GM18868 (cell line): ENCODE measurements at regions not wholly inside any gene's neighbourhood (a gene's known extent, or its start where the extent isn't known, plus 50 kb on each side); places are given as distances from the start of the nearest gene placed in this dataset.
"Not testable (repeated sequence)": the region's sequence is repeated elsewhere in the genome, so short reads cannot be mapped to it uniquely, and the experiment has no call there.

ENCODE experiments used
- ATAC-seq: cut with Tn5 transposase; IDR thresholded peaks from one replicate; pipeline ENCODE4 v1.9.1; 2021; ENCODE audit warnings: mild to moderate bottlenecking, moderate library complexity; ENCODE audit not compliant: unreplicated experiment

DNA sequence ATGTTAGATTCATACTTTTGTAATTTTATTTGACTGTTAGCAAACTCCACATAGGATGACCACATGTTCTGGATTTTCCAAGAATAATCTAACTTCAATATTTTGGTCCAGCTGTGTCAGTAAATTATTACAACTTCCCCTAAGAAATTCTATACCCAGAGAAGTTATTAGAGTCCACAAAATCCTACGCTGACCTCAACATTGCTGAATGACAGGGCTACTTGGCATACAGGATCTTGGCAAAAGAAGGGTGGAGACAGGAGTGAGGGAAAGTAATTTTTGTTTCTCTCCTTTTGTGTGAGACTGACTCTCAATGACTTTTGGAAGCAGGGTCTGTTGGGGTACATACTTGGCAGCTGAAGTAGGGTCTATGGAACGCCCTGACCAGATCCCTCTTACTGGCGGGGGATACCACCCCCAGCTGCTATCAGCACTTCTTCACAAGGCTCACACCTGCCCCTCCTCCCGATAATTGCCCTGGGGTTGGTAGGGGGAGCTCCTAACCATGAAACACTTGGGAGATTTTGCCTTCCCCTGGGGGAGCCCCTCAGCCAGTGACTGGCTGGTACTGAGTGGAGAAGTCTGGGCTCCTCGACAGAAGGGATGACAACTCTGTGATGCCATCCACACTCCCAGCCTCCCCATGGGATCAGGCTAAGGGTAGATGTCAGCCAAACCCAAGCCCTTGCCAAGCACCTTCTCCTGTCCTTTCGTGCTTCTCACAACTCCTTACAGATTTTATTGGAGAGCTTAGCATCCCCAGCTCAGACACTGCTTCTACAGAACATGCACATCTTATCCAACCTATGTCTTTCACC is 110.6 kb upstream of the FHL2 start:
- no peak for ATAC-seq

DNA sequence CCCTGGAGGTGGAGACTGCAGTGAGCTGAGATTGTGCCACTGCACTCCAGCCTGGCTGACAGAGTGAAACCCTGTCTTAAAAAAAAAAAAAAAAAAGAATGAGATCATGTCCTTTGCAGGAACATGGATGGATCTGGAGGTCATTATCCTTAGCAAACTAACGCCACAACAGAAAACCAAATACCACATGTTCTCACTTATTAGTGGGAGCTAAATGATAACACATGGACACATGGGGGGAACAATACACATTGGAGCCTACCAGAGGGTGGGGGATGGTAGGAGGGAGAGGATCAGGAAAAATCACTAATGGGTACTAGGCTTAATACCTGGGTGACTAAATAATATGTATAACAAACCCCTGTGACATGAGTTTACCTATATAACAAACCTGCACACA is 108.0 kb upstream of the FHL2 start:
- not testable (repeated sequence) for ATAC-seq

DNA sequence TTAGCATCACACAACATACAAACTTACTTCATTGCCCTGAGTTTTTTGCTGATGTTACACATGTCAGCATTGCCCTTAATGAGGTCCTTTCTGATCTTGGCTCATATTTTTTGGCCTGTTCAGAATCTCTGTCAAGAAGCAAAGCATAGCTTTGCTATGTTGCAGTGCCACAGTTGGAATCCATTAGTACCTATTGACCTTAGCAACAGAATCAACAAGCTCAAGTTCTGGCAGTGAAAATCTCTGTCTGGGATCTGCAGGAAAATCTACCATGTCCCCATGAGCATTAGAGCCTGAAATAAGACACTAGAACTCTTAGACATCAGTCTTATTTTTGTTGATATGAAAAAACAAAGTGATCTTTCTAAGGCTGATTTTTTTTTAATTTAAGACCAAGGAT is 105.6 kb upstream of the FHL2 start:
- no peak for ATAC-seq

DNA sequence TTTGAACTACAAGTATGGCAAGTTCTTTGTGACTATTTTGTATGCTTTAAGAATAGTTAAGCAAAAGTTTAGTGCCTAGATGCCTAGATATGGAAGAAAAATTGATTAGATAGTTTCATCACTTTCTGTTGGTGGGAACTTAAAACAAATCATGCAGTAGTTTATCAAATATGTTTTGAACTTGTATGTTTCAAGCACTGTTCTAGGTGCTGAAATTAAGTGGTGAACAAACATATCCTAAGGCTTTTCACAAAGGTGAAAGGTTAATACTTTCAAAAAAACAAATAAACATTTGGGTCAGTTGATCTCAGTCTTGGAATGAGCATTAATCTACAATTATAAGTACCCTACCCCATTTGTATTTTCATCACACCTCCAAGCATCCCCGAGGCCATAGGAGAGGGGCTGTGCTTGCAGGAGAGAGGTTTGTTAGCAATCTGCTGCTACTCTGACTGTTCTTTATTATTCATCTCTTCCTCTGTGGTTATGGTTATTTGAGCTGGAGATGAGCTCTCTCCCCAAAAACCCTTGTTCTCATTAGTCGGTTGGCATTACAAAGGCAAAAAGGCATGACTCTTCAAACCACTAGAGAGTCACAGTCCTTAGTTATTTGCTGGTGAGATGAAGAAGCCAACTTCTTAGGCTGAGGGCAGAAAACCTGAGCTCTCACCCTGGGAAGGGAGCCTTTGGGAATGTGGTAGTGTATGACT is 103.9 kb upstream of the FHL2 start:
- no peak for ATAC-seq

DNA sequence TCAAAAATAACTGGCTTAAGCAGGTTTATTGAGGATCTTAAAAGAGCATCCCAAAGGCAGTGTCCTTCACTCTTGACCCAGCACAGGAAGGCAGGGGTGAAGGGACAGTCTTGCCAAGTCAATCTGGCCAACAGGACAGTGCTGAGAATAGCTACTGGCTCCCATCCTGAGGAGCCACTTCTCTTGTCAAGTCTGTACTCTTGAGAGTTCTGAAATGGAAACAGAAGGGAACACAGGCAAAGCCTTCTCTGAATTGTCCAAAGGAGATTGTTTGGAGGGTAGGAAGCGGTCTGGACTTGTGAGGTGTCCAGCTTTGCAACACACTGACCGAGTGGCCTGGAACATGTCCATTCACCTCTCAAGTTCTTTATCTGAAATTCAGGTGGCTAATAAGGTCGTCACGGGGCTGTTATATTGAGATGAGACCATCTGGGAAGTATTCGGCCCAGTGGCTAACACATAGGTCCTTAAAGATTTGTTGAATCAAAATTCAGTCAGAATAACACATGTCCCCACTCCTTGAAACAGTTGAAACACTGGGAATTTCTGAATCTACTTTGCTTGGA is 99.5 kb upstream of the FHL2 start:
- ATAC-seq: no peak

DNA sequence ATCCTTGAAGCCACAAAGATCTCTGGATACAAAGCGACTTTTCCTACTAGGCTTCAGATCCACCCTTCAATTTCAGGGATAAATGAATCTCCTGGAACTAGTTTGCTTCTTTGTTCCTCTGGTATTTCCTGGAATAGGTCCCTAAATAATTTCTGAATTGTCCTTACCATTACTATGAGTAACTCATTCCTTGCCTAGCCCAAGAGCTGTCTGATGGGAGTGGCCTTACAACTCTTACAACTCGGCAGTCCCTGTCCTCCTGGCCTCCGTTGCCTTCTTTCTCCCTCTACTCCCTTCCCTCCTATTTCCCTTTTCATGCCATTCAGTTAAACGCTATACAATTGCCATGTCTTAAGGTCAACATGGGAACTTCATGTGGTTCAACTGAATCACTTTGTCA is 98.2 kb upstream of the FHL2 start:
- ATAC-seq: no peak

DNA sequence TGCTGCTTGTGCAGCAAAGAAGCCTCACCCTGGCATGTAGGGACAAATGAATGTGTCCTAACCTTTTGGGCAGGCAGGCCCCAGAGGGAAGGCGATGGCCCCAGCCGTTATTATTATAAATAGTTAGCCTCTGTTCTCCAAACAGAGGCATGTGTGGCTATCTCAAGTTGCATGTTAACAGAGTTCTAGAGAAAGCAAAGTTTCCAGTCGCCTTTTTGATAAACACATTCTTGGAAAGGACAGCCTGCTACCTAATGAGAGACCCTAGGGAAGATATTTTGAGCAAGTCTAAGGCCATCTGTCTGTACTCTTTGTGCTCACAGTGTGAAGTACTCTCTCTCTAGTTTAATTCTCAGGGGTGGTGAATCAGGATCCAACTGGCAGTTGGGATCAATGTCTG is 97.4 kb upstream of the FHL2 start:
- no peak for ATAC-seq

DNA sequence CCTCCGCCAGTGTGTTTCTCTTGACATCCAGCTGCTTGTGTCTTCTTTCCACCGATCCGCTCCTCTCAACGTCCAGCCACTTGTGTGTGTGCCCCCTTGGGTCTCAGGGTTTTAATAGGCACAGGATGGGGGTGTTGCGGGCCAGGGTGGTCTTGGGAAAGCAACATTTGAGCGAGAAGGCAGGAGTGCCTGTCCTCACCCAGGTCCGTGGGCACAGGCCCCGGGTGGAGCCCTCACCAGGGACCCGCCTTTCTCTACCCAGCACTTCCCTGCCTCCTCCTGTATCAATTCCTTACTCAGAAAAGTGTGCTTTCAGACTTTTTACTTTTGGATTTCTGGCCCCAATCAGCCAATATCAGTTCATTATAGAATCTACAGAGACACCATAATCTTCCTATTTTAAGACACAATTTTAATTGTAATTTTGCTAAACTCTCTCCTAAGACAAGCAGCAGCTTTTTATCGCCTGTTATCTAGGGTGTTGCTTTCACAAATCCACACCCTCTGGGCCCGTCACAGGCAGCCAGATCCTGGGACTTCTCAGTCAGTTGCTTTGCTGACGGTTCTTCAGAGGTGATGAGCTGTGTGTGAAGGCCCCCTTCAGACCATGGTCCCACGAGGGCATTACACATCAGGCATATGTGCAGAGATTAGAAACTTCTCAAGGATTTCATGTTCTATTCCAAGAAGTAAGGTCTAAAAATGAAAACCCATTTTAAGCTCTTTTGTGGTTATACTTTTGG is 96.0 kb upstream of the FHL2 start:
- ATAC-seq: no peak

DNA sequence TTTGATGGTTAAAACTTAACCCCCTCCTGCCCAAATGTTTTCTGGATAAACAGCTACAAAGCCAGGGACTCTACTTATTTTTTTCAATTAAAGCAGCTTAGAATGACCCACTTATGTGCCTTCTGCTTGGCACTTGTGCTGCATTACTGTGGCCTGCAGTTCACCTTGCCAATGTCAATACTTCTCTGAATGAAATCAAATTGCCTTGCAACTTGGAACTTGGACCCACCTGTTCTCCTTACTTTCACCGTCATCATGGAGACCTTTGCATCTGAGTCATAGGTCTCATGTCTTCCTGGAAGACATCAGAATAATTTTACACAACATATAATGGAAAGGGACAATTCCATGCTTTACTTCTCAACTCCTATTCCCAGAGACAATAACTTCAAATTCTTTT is 92.1 kb upstream of the FHL2 start:
- ATAC-seq: no peak

DNA sequence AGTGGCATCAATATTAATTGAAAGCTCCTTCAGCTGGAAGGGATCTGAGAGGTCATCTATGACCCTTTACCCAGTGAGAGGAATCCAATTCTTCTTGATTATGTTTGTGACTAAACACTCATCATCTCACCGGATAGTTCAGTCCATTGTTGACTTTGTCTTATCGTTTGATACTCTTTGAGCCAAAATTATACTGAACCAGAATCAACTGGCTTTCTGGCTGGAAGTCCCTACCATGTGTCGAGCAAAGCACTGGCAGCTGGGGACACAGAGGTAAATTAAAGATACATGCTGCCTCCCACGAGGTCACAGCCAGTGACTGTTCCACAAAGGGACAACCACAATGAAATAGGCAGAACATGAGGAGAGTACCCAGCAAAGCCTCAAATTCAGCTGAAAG is 91.4 kb upstream of the FHL2 start:
- ATAC-seq: no peak

DNA sequence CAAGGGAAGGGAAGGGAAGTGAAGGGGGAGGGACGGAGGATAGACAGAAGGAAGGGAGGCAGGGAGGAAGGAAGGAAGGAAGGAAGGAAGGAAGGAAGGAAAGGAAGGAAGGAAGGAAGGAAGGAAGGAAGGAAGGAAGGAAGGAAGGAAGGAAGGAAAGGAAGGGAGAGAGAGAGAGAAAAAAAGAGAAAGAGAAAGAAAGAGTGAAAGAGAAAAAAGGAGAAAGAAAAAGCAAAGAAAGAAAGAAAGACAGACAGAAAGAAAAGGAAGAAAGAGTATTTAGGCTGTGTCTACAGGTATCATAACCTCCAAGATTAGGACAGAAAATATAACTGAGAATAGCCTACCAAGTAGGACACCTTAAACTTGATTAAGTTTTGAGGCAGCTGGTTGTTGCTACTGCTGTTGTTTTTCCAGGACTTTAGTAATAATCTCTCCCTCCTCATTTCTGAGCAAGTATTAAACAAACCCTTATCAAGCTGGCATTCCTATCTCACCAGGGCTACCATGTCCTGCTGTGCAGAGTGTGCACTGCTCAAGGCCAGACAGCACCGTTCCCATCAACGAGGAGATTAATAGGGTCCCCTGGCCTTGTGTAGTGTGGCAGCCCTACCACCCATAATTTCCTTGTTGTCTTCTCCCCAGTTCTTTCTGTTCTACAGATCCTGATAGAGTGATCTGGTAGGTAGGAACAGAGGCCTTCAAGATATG is 90.5 kb upstream of the FHL2 start:
- ATAC-seq: no peak

DNA sequence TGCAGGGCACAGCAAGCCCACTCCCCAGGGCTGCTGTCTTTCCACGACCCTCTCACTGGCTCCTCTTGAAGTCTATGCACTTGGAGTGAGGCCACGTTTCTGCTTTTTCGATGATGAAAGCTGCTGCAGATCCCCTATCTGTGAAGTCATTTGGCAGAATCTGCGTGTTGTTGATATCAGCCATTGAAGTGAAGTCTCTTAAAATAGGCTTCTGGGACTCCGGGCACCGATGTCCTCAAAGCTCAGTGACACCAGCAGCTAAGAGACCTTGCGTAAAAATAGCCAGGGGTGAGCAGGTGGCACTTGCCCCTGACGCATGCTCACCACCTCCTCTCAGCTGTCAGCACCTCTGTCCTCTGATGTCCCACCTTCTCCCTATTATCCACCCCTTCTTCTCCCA is 89.4 kb upstream of the FHL2 start:
- no peak for ATAC-seq

DNA sequence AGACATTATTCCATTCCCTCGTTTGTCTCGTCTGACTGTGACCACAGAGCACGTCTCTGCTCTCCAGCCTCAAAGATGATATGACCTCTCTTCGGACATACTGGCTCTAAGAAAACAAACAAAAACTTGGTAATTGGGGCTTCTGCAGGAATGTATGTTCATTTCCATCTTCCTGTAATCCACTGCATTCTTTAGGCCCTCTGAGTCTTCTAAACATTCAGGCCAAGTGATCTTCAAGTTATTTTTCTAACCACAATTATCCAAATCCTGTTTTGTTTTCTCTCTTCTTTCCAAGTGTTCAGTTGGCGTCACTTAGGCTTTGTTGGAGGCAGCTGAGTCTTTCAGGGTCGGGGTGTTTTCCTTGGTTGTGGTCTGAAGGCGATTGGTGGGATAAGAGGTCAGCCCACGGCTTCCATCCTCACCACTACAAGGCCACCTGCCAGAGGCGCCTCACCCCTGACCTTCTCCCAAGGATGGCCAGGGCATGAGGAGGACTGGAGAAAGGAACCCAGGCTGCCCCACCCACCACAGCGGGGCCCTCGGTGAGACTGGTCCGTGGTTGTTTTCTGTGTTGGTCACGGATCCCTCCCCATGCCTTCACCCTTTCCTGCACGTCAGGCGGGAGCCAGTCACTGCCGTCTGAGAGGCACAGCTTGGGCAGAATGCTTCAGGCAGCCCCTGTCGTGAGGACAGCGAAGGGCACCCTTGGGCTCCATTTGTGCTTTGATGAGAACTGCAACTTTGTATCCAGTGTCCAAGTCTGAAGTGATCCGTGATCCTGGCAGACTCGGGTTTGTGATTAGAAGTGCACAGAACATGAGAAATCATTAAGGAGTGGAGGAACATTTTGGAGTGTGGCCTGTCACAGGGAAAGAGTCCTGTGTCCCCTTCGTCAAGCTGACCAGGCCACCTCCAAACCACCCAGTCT is 88.6 kb upstream of the FHL2 start:
- ATAC-seq: no peak

DNA sequence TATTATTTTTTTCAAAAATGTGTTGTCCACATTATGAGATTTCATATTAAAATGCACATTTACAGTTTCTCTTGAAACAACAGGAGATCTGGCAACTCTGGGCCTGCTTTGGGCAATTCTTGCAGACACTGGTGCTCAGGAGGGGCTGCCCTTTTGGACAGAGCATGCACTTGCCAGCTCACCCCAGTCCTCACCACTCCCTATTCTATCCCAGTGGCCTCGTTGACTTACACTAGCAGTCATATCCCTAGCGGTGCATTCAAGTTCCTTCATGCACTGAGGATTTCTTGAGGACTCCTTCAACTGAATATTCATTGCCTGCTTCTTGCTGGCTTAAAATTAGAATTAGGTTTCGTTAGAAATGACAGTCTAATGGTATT is 87.9 kb upstream of the FHL2 start:
- ATAC-seq: no peak

DNA sequence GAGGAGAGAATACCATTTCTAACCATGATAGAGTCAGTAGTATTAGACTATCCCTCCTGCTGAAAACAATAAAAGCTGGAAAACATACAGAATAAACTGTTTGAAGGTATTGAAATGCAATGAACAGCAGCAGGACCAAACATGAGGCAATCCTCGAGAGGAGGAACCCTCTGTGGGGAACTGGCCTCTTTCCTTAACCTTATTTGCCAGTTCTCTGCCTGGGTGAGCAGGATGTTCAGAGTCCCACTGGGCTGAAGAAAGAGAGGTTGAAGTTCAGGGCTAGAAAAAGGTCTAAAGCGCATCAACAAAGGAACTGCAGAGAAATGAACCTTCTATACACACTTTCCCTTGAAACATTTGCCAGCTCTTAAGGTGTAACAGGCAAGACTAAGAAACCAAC is 79.8 kb upstream of the FHL2 start:
- no peak for ATAC-seq

DNA sequence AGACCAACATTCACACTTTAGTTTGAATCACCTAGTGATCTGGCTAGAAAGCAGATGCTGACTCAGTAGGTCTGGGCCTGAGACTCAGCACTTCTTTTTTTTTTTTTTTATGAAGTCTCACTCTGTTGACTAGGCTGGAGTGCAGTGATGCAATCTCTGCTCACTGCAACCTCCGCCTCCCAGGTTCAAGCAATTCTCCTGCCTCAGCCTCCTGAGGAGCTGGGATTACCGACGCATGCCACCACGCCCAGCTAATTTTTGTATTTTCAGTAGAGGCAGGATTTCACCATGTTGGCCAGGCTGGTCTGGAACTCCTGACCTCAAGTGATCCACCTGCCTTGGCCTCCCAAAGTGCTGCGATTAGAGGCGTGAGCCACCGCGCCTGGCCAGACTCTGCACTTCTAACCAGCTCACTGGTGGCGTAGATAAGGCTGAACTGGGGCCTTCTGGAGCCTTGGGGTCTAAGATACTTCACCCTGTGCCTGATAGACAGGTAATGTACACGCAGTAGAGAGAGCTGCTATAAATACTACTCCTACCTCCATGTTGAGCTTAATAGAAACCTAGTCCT is 78.3 kb upstream of the FHL2 start:
- ATAC-seq: not testable (repeated sequence)

DNA sequence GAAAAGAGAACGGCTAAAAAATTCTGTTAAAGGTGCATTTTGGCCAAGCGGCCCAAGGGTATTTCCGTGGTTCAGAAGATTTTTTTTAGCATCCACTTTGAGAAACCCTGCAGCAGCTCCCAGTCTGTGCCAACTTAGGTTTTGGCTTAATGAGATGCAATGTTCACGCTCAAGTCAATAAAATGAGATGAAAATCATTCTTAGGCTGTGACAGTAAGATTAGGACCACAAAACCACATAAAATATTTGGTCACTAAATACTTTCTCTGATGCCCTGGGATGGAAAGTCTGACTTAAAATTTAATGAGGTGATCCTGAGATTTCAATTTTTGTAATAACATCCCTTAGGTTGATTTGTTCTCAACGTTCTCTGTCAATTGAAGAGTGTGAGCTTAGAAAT is 74.2 kb upstream of the FHL2 start:
- no peak for ATAC-seq

DNA sequence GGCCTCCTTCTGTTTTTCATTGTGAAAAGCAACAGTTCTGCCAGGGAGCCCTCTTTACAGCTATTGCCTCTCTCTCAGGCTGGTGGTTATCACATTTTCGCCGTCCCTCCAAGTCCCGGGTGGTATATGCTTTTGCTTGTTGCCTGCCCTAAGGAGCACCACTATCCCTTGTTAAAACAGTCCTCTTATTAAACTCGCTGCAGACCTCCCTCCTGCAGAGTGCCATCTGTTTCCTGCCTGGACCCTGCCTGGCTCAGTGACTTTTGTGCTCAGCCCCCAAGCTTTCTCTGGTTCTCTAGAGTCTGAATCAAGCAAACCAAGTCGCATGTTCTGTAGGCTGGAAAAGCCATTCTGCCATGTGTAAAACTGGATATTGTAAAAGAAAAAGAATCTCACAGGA is 72.1 kb upstream of the FHL2 start:
- no peak for ATAC-seq

DNA sequence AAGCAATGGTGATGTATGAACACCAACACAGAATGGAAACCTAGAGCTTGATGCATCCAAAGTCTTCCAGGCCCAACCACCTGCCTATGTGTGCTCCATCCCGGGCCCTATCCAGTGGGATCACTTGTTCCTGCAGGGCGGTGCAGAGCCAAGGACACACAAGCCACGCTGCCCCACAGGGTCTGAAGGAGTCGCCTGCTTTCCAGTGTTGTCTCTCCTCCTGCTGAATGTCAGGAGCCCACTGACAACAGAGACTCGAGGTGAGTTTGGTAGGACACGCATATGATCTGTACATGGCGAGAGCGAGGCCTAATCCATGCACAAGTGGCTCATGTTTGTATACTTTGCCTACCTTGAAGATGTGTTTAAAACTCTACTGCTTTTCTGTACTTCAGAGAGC is 70.9 kb upstream of the FHL2 start:
- no peak for ATAC-seq
